ENCODE measurements at regions not wholly inside any gene's neighbourhood (a gene's known extent, or its start where the extent isn't known, plus 50 kb on each side); places are given as distances from the start of the nearest gene placed in this dataset.
"Not testable (repeated sequence)": the region's sequence is repeated elsewhere in the genome, so short reads cannot be mapped to it uniquely, and the experiment has no call there.

- peaks cover 34% of the 10 kb centered on the region for H3K9me3 ChIP-seq
- intact Hi-C loops (cut with DNase I, micrococcal nuclease); ATAC-seq; H3K4me3 ChIP-seq; H3K4me1 ChIP-seq (ENCODE audit: low read depth); H3K36me3 ChIP-seq (ENCODE audit: low read depth); DNase-seq: not testable (repeated sequence)
These were observed 68.4 kb upstream of the CCT8L2 start for GRCh38 chr22:16660989-16661388.

- peaks cover 34% of the 10 kb centered on the region for H3K9me3 ChIP-seq
- H3K4me1 ChIP-seq (ENCODE audit: low read depth); ATAC-seq; H3K36me3 ChIP-seq (ENCODE audit: low read depth); H3K4me3 ChIP-seq; intact Hi-C loops (cut with DNase I, micrococcal nuclease); DNase-seq: not testable (repeated sequence)
These were observed 68.0 kb upstream of the CCT8L2 start for GRCh38 chr22:16660570-16660969.

DNA sequence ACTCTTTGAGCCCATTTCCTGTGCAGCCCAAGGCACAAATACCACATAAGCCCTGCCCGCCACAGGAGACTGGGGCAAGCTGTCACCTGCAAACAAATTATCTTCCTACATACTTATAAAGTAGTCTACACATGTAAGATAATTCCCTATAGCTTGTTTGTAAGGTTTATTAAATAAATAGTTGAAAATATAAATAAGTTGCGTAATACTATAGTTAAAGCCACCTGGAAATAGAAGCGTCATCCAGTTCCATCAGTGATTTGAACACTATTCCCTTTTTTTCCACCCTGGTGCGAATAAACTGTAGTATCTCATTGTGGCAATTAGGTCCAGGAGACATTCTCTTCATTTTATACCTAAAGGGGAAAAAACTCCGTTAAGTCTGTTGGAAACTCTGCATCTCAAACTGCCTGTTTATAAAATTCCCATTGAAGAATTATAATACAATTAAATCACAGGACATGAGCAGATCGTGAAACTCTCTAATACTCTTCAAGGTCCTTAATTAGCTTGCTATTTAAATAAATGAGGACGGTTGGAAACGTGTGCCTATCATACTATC is 66.7 kb upstream of the CCT8L2 start:
- intact Hi-C loops (cut with DNase I, micrococcal nuclease); ATAC-seq; DNase-seq; H3K36me3 ChIP-seq (ENCODE audit: low read depth); H3K4me3 ChIP-seq; H3K4me1 ChIP-seq (ENCODE audit: low read depth): not testable (repeated sequence)
- H3K9me3 ChIP-seq = peaks cover 41% of the 10 kb centered on the region

- TF ChIP-seq CTCF (IDR thresholded peaks at IDR 0.05) = no peak
- no peak for DNase-seq
- Histone ChIP-seq H3K4me3 (no peak overlapping the region), H3K36me3 (ENCODE audit: low read depth) (no peaks in the 10 kb centered on the region), H3K4me1 (ENCODE audit: low read depth) (no peaks in the 10 kb centered on the region), H3K9me3 (peaks cover 43% of the 10 kb centered on the region)
- ATAC-seq = no peak
- intact Hi-C loops (cut with DNase I, micrococcal nuclease) = no loop called here
These were observed 65.5 kb upstream of the CCT8L2 start for GRCh38 chr22:16658068-16658467.

GRCh38 chr22:16654882-16655281 is 62.3 kb upstream of the CCT8L2 start:
- no peak for DNase-seq
- intact Hi-C loops (cut with DNase I, micrococcal nuclease) = no loop called here
- no peak overlapping the region for H3K4me3 ChIP-seq
- no peaks in the 10 kb centered on the region for H3K4me1 ChIP-seq (ENCODE audit: low read depth)
- no peaks in the 10 kb centered on the region for H3K36me3 ChIP-seq (ENCODE audit: low read depth)
- TF ChIP-seq CTCF (IDR thresholded peaks at IDR 0.05) = no peak
- ATAC-seq = no peak
- peaks cover 48% of the 10 kb centered on the region for H3K9me3 ChIP-seq

DNA sequence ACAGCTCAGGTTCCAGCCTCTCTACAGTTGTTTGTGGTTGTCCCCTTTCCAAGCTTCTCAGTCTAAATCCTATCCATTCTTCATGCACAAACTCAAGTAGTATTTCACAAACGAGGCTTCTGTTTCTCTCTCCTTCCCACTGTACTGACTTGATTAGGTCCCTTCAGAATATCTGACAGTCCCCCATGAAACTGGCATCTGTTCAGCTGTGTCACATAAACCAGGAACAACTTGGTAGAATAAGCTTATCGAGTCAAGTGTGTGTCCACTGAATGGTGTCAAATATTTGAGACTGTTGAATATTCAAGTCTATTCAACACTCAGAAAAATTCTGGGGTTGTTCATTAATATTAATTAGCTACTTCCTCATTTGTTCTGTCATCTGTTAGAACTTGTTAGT is 61.7 kb upstream of the CCT8L2 start:
- ATAC-seq; intact Hi-C loops (cut with DNase I, micrococcal nuclease); H3K4me3 ChIP-seq; DNase-seq; H3K36me3 ChIP-seq (ENCODE audit: low read depth); H3K4me1 ChIP-seq (ENCODE audit: low read depth): not testable (repeated sequence)
- peaks cover 51% of the 10 kb centered on the region for H3K9me3 ChIP-seq

- H3K36me3 ChIP-seq (ENCODE audit: low read depth); ATAC-seq; intact Hi-C loops (cut with DNase I, micrococcal nuclease); H3K4me1 ChIP-seq (ENCODE audit: low read depth); DNase-seq; H3K4me3 ChIP-seq: not testable (repeated sequence)
- peaks cover 52% of the 10 kb centered on the region for H3K9me3 ChIP-seq
These were observed 60.6 kb upstream of the CCT8L2 start for GRCh38 chr22:16653222-16653621.

- H3K4me3 ChIP-seq = no peak overlapping the region
These were observed 58.6 kb upstream of the CCT8L2 start for GRCh38 chr22:16651217-16651616.

More at GRCh38 chr22:16651217-16651616, 58.6 kb upstream of the CCT8L2 start:
- no peaks in the 10 kb centered on the region for H3K4me1 ChIP-seq (ENCODE audit: low read depth)
- H3K9me3 ChIP-seq = peaks cover 43% of the 10 kb centered on the region
- intact Hi-C loops (cut with DNase I, micrococcal nuclease) = no loop called here
- DNase-seq = no peak
- TF ChIP-seq CTCF (IDR thresholded peaks at IDR 0.05) = no peak
- ATAC-seq = no peak
- no peaks in the 10 kb centered on the region for H3K36me3 ChIP-seq (ENCODE audit: low read depth)

Measured in mucosa of descending colon (tissue), 3 donors.